GM18861 (cell line): ENCODE measurements at regions not wholly inside any gene's neighbourhood (a gene's known extent, or its start where the extent isn't known, plus 50 kb on each side); places are given as distances from the start of the nearest gene placed in this dataset.
"Not testable (repeated sequence)": the region's sequence is repeated elsewhere in the genome, so short reads cannot be mapped to it uniquely, and the experiment has no call there.

Source experiments
- ATAC-seq: cut with Tn5 transposase; IDR thresholded peaks from one replicate; pipeline ENCODE4 v1.9.1; 2021; ENCODE audit not compliant: unreplicated experiment

DNA sequence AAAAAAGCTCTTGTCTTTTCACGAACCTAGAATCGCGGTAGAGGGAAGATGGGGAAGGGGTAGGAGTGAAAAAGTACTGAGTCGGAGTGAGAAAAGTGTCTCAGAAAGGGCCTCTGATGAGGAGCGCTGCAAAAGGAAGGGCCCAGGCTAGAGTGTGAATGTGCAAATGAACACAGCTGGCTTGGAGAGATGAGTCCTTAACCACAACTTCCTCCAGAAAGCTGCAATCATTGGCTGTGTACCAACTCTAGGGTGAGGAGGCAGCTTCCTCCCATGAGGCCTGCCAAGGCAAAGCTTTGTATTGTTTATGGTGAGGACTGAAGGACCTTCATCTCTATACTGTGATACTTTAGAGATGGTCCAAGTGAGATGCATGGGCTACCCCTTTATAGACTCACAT is 566.9 kb upstream of the ANO5 start:
- peak; percentile 64 for ATAC-seq

DNA sequence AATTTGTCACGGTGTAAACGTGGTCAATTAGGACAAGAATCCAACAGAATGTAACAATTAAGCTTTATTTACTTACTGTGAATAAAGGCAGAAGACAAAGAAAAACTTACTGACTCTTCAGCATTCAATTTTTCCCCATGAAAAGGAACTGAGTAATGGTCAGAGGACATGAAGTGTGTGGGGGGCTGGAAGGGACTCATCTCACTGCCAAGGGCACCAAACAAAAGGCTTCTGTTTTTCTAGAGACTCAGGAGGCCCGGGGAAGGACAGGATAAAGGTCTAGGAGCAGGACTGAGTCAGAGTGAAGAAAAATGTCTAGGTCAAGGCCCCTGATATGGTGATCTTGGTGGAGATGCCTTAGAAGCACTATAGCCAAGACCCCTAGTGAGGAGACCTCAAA is 564.2 kb upstream of the ANO5 start:
- ATAC-seq = no peak

DNA sequence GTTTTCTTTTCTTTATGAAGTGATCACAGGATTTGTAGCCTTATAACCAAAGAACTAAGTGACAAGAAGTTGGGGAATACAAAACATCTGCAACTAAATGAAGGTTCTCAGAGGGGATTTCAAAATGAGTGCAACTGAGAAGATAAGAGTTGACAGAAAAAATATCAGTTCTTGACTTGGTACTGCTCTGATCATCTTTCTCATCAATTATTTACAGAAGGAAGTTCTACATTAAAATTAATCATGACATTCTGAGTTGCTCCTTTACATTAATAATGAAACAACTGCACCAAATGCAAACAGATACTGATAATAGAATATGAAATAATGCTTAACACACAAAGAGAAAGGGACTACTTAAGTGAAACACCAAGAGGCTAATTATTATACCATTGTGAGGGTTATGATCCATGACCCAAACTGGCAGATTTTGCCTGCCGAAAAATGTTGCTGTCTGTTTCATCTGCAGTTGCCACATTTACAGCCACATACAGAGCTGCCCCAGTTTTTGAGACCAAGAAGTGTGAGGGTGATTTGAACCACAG is 561.9 kb upstream of the ANO5 start:
- peak; percentile 86 for ATAC-seq

DNA sequence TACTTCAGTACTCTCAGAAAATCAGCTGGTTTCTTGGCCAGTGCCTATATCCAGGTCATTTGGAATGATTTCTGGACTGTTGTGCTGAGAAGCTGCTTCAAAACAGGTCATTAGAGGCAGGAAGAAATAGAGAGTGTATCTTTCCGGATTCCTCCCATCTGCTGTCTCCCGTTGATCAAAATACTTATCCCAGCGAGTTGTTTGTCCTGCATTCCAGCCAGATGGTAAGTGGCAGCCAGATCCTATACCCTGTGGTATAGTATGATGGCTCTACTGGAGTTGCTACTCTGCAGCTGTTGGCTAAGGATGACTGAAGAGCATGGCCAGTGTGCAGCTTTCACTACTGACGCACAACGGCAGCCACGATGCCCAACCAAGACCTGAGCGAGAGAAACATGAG is 560.9 kb upstream of the ANO5 start:
- ATAC-seq = no peak

DNA sequence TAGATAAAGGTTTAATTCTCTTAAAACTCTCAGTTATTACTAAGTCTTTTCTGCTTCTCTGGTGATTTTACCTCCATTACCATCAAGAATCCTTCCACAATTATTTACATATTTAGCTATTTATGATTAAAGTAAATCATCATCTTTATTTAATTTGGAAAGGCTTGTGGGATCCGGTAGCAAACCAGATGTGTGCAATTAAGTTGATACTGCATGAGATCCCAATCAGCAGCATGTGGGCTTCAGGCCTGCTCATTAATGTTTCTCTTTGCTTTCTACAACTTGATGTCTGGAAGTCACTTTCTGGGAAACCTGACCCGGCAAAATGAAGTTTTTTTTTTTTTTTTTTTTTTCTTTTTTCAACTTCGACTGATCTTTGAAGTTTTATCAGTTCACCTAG is 558.4 kb upstream of the ANO5 start:
- no peak for ATAC-seq

DNA sequence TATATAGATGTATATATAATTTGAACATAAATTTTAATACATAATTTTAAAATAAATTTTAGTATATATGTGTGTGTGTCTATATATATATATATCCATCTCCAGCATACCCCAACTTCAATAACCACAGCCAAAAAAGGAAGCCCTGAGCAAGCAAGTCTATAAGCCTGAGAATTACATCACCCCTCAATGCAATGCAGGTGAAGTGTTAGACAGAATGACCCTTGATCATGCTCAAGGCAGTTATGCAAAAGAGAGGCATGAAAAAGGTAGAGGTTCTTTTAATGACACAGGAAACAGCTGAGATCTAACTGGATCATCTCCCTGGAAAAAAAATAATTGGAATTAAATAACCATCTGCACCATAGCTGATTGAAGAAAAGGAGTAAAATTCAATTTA is 557.9 kb upstream of the ANO5 start:
- no peak for ATAC-seq

DNA sequence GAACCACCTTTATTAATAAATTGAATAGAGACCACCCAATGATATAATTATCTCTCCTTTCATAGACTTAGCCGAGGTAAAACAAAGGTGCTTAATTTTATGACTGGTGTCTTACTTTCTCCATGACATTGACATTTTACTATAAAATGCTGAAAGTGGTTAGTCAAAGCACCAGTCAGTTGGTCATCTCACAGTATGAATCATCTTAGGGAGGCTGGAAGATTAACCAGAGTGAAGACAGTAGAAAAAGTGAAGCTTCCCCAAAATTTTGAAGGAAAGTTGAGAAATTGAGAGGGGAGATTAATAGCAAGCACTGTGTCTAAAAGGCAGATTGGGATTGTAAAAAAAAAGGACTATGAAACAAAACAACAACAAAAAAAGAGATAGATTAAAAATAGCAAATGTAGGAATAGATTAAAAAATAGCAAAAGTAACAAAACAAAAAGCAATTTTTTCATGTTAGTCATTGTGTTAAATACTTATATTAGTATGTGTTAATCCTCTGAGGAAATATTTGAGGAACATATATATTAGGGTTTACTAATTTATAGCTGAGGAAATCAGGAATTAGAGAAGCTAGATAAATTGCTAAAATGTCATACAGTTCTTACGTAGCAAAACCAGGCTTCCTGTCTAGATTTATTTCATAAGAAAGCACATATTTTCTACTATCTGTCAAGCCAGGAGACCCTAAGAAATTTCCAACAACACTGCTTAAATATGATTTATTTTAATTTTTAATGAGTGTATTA is 557.3 kb upstream of the ANO5 start:
- peak; percentile 41 for ATAC-seq

DNA sequence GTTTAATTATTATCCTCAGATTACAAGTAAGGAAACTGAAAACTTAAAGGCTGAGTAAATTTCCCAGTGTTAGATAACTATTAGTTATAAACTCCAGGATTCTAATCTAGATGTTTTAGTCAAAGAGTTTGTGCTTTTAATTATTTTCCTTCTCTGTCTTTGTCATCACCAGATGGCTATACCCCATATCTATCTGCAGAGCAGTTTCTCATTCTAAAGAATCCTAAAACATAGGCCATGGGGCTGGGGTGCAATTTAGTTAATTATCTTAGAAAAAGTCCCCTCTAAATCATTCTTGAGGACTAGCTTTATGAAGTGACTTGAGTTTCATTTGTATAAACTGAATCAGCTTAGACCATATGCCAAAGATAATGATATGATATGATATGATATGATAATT is 556.3 kb upstream of the ANO5 start:
- peak; percentile 32 for ATAC-seq

DNA sequence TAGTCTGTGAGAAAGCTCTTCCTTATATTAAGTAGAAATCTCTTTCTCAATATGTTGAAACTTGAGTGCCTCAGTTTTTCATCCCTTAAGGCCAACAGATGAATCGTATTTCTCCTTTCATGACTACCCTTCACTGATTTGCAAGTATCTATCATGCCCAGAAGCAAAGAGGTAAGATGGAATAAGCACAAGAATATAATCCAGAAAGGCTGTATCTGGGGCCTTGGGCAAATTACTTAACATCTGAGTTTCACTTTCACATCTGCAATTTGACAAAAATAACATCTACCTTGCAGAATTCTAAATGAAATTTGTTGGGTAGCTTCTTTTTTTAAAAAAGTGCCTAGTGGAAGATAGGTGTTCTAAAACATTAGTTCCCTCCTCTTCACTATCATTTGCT is 552.4 kb upstream of the ANO5 start:
- ATAC-seq = peak; percentile 62

DNA sequence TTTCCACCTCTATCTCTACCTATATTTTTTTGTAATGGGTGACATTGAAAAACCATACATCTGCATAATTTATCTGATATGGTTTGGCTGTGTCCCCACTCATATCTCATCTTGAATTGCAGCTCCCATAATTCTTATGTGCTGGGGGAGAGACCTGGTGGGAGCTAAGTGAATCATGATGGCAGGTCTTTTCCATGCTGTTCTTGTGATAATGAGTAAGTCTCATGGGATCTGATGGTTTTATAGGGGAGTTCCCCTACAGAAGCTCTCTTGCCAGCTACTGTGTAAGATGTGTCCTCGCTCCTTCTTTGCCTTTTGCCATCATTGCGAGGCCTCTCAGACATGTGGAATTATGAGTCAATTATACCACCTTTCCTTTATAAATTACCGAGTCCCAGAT is 551.0 kb upstream of the ANO5 start:
- no peak for ATAC-seq

DNA sequence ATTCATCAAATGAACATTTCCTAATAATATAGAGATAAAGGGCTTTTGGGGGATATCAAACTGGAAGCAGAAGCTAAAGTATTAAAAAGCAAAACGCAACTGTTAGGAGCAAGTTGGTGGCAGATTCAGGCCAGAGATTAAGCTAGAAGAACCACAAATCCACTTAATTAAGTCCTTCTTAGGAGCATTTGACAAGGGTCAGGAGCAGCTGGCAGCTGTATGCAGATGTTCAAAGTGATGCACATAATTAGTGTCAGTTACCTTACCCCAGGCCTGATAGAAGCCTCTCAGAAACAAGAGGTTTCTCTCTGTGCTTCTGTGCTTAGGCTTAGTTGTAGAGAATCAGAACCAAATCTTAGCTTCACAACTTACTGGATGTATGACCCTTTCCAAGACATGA is 546.5 kb upstream of the ANO5 start:
- ATAC-seq = no peak

DNA sequence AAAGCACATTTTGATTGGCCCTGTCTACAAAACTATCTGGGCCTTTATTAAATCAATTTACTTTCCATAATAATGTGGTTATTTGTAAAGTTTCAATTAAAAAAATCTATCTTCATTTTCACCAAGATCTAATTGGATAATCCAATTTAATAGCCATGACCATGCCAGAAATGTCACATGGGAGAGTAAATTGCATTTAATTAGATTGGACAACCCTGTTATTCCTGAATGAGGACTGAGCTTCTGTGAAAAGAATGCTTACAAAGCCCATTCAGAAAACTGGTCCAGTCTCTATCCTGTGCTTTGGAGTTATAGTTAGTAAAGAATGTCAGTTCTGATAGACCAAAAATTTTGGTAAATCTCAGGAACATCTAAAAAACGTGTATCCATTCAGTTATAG is 541.9 kb upstream of the ANO5 start:
- no peak for ATAC-seq

DNA sequence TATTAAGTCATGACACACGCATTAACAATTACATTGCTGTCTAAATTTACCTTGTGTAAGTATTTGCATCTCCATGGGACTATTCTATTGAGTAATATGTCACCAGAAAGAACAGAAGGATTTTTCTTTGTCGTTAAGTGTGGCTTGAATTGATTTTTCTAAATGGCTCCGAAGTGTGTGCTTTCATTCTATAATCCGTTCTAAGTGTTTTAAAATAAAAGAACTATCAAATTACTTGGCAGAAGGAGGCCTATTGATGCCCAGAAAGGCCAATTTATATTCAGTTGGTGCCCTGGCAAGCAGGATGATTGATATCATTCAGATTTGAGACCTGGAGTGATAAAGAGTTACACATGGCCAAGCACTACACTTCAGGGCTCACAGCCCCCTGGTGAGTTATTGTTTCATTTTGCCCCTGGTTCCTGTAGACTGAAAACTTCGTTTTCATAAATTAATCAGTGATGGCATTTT is 538.9 kb upstream of the ANO5 start:
- ATAC-seq = no peak

DNA sequence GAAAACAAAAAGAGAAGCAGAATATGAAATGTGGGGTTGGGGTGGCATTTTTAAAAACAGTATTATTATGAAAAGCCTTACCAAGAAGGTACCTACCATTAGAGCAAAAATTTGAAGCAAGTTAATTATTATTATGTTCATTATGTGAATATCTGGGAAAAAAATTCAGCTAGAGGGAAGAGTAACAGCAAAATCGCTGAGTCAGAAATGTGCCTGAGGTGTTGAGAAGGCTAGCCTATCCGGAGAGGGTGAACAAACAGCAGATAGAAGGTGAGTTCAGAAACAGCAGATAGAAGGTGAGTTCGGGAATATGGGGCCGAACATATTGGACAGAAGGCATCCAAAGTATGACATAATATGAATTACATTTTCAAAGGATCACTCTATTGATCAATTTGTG is 536.8 kb upstream of the ANO5 start:
- no peak for ATAC-seq

DNA sequence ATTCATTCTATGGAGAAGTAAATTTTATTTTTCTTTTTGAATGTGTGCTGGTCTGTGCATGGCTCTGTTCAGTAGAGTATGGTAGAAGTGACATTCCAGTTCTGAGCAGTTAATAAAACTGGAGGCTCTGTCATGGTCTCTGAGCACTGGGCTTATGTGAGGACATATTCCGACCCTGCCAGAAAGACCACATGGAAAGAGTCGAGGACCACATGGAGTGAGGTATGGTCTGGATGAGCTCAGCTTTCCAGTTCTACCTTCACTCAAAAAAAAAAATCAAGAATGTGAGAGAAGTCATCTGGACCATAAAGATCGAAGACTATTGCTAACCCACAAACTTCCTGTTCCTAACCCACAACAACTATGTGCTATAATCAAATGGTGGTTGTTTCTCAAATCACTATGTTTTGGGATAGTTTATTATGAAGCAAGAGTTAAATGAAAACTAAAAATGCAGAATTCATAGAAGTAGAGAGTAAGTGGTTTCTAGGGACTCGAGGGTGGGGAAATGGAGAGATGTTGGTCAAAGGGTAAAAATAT is 534.2 kb upstream of the ANO5 start:
- ATAC-seq = no peak

DNA sequence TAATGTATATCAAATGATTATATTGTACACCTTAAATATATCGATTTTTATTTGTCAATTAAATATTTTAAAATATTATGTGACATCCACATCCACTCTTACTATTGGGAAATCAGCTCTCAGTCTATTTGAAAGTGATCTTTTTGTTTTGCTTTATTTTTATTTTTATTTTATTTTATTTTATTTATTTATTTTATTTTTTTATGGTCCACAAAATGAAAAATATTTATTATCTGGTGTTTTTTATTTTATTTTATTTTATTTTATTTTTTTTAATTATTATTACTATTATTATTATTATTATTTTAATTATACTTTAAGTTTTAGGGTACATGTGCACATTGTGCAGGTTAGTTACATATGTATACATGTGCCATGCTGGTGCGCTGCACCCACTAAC is 533.5 kb upstream of the ANO5 start:
- not testable (repeated sequence) for ATAC-seq

DNA sequence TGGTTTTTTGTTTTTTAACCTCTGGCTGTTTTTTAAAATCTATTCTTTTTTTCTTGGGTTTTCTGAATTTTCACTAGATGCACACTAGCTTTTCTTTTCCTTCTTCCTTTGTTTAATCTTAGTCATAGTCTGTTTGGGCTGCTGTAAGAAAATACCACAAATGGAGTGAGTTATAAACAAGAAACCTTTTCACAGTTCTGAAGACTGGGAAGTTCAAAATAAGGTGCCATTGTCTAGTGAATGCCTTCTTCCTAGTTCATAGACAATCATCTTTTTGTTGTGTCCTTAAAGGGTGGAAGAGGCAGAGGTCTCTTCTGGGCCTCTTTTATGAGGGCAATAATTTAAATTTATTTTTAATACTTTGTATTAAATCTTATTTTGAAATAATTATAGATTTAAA is 532.9 kb upstream of the ANO5 start:
- no peak for ATAC-seq

DNA sequence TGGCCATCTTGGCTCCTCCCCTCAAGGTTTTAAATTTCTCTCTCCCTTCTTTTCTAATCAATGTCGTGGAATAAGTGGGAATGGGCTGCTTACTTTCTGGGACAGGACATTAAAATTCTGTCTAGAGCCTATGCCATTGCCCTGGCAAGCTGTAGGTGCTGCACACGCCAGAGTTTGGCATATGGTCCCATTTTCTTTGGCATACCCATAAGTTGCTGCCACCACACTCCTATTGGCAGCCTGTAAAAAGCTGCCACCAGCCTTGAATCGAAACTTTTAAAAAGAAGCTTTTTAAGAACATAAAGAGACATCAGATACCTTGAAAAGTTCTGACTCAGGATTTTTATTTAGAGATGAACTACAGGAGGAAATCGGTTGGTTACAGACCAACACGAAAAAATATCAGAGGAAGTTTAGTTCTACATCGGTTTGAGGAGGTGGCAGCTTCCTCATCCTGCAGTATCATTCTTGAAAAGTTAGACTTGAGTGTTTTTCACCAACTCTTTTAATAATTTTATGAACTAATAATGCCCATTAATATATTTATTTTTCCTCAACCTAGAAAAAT is 517.8 kb upstream of the ANO5 start:
- no peak for ATAC-seq

DNA sequence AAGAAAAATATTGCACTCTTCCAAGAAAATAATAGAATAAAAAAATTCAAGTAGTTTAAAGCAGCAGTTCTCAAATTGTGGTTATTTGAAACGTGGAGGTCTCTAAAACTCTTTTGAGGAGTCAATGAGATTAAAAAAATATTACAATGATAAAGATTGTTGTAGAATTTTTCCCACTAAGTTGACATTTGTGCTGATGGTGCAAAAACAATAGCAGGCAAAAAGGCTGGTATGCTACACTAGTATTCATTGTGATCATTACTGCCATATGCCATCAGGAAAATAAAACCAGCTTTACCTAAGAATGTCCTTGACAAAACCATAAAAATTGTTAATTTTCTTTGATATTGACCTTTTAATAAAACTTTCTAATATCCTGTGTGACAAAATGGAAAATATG is 505.2 kb upstream of the ANO5 start:
- no peak for ATAC-seq

DNA sequence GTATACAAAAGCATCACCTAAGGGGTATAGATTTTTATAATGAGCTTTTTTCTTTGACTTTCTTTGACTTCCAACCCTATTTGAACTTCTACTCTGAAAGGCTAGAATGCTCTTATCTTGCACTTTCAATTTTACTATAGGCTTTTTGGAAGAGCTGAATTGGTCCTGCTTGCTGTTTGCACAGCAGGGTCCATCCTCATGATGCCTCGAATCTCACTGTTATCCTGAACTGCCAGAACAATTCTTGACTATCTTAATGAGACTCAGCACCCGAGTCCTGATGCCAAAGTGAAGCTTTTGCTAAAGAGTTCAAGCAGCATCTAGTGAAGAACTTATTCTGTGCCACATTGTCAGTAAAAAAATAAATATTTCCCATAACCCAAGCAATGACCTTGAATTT is 488.3 kb upstream of the ANO5 start:
- no peak for ATAC-seq

DNA sequence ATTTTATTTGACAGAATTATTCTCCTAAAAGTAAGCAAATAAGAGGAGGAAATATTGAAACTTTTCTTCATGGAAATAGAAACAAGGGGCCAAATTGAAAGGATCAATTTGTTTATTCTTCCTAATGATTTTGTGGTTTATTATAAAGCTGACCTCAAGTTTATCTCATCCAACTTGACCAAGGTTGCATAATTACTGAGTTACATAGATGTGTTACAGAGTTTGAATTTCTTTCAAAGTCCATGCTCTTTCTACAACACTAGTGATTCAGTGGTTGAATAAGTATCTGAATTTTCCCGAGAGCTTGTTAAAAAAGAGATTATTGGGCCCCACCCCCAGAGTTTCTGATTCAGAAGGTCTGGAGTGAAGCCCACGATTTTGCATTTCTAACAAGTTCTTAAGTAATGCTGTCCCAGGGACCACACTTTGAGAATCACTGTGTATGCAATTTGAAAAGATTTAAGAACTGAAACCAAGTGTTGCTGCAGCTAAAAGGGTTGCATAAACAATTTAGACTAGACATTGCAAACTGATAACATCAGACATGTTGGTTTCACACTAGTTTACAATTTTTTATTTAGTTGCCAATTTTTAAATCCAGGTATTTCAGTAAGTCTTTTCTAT is 485.7 kb upstream of the ANO5 start:
- no peak for ATAC-seq

DNA sequence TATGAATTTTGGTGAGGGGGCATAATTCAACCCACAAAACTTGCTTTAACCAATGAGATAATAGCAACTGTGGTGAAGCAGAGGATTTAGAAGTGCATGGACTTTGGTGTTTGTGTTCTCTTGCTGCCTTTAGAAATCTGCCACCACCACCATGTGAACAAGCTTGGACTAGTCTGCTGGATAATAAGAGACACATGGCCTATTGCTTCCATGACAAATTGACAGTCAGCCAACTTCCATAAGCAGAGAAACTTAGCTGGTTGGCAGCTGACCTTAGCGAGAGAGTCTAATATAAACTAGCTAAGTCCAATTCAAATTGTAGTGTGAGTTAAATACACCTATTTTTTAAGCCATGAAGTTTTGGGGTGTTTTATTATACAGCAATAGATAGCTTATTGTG is 482.1 kb upstream of the ANO5 start:
- ATAC-seq = no peak
